Activated T-cell treated with anti-CD3 and anti-CD28 coated beads, Interleukin-2, amount 50 U/mL, for 48 hours (primary cell): ENCODE measurements at regions not wholly inside any gene's neighbourhood (a gene's known extent, or its start where the extent isn't known, plus 50 kb on each side); places are given as distances from the start of the nearest gene placed in this dataset.
A peak's percentile ranks its signal among the peaks of the same experiment; 100 is the strongest.

ENCODE experiments used
- DNase-seq, 2 experiments: peaks; one replicate each; pipeline ENCODE4 v3.0.0-alpha.2; 2020

DNA sequence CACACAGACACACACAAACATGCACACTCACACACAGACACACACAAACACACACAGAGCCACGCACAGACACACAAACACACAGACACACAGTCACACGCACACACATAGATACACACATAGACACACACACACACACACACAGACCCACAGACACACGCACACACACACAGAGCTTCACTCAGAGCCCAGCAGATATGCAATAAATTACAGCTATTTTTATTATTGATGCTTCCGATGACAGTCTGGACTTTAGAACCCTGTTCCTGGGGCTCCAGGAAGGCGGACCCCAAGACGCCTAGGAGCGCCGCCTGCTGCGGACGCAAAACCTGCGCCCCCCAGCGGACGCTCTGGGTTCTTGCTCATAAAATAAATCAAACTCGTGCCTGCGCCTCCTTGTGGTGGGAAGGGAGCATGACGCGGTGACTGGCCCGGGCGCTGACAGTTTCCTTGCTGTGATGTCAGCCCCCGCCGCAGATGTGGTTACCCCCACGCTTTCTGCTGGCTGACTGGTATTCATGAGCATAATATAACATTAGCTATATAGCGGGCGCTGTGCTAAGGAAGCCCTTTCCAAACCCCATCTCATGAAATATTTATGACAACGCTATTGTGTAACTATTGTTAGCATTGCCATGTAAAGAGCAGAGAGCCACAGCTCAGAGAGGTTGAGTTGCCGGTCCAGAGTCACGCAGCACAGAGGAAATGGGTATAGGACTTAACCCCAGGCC lies 64.4 kb upstream of the TM9SF2 start:
- peak; percentile 98 to 99 for DNase-seq

DNA sequence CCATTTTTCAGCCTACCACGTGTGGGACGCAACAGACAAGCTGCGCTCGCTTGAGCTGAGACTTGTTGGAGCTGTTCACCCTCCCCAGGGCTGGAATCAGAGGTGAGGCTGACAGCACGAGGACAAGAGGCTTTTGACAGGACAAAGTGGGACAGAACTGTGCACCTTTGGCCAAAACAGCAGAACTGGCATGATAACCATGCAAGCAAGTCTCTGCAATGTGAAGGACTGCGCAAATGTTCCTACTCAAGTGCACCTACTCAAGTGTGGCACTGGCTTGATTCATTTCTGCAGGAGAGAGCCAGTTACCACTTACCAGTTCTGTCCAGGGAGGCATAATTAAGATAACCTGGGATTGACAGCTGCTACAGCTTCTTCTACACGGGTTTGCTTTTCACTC lies 62.2 kb upstream of the TM9SF2 start:
- no peak for DNase-seq

DNA sequence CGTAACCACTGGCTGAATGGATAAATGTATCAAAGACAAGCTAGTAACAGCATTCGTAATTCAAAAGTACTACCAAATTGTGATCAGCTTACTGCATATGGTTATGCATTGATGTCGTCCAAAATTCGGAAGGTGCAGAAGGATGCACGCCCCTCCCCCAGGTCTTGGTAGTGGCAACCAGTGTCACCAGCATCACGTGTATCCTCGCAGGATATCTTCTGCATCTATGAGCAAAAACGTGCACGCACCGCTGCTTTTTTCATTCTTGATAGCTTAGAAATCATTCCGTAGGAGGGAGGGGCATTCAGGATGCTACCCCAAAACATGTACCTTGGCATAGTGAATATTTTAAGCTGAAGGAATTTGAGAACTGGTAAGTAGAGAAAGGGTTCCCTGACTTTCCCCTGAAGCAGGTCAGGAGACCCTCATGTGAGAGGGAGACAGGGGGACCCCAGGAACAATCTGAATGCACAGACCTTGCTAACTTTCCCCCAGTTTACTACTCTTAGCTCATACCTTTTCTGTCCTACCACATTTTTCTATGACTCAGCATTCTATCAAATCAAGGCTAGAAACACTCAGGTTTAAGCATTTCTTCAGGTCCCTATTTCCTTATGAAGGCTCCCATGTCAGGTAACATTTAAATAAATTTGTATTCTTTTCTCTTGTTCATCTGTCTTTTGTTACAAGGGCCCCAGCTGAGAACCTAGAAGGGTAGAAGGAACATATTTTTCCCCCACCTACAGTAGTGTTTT lies 61.2 kb upstream of the TM9SF2 start:
- DNase-seq, result no peak

DNA sequence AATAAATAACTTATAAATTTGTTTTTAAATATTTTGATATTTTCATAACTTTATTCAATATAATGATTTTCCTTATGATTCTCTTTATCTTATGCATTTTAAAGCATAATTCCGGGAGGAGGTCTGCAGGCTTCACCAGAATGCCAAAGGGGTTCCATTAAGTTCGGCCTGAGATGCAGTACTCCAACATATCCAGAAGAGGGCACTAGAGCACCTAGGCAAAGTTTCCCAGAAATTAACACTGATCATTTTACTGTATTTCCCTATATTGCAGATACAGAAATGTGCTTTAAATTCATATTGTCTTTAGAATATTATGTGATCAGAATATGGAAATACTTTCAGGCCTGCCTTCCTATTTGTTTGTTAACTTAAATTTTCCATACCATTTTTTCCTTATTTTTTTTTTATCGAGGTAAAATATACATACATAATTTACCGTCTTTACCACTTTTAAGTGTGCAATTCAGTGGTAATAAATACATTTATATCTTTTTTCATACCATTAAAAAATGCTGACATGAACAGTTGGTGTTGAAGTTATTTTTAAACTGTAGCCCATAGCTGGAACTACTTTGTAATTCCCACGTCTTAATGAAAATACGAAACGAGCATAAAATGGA lies 58.9 kb upstream of the TM9SF2 start:
- peak; percentile 53 to 55 for DNase-seq

DNA sequence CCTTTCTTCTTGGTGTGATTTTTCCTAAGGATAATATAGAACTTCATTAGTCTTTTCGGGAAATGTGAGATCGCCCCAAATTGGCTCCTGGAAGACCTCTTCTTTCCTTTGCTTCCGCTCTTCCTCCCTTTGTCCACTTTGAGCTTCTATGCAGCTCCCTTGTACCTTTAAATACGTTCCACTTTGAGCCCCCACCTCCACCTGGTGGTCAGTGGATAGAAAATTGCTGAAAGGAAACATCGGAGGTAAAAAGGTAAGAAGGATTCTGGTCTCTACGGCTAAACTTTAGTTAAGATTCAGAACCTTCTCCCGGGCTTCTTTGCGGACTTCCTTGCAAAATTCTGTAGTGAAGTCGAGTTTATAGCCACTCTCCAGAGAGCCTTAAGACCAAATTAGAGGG lies 55.0 kb upstream of the TM9SF2 start:
- no peak for DNase-seq

DNA sequence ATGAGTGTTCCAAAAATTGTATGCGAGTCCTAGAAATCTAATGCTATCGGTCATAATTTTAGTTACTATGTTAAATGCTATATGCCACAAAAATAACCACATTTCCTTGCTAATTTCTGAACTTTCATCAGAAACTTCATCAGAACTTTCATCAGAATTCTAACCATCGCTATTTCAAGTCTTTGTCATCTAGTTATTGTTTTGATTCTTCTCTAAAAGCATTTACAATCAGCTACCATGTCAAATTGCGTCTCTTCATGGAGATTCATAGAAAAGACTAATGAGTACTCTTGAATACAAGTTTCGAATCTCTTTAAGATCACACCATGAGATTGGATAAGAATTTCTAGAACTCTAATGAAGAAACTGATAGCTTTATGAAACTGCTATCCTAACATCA lies 52.7 kb upstream of the TM9SF2 start:
- no peak for DNase-seq

DNA sequence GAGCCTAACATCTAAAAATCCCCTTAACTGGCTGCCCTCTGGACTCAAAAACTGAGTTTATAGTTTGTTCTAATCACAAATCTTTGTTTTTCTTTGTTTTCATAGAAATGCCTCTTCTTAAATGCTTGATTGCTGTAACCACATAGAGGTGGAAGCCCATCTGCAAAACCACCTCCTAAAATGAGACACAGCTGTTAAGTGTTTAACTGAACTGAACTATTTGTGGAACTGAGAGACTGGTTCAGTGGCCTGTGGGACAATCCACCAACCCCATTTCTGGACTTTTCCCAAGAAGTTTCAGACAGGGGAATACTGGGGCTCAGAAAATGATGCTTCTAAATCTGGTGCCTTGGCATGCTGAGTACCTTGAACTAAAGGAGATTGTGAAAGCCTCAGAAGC lies 50.9 kb upstream of the TM9SF2 start:
- no peak for DNase-seq
